ENCODE measurements at regions not wholly inside any gene's neighbourhood (a gene's known extent, or its start where the extent isn't known, plus 50 kb on each side); places are given as distances from the start of the nearest gene placed in this dataset.

GRCh38 chr2:14148216-14148615 lies 484.3 kb upstream of the LRATD1 start:
- no peak for DNase-seq (ENCODE audit: low read depth in 1 of 2, low spot score in 1 of 2)
- no peak for TF ChIP-seq CTCF (IDR thresholded peaks at IDR 0.05; ENCODE audit: low read depth, low read length)
- H3K4me1 ChIP-seq (ENCODE audit: low read depth), result no peaks in the 10 kb centered on the region
- H3K27ac ChIP-seq, result no peak overlapping the region
- no peak overlapping the region for H3K4me3 ChIP-seq
- H3K36me3 ChIP-seq, result no peaks in the 10 kb centered on the region
- H3K9me3 ChIP-seq (ENCODE audit: low read depth), result no peaks in the 10 kb centered on the region
- H3K27me3 ChIP-seq, result no peaks in the 10 kb centered on the region

GRCh38 chr2:14157816-14158215 lies 474.7 kb upstream of the LRATD1 start:
- Histone ChIP-seq H3K9me3 (ENCODE audit: low read depth) (no peaks in the 10 kb centered on the region), H3K27ac (no peak overlapping the region), H3K36me3 (no peaks in the 10 kb centered on the region), H3K27me3 (no peaks in the 10 kb centered on the region), H3K4me3 (no peak overlapping the region), H3K4me1 (ENCODE audit: low read depth) (no peaks in the 10 kb centered on the region)
- TF ChIP-seq CTCF (IDR thresholded peaks at IDR 0.05; ENCODE audit: low read depth, low read length), result no peak
- DNase-seq (ENCODE audit: low read depth in 1 of 2, low spot score in 1 of 2), result no peak

GRCh38 chr2:14180333-14180732 lies 452.2 kb upstream of the LRATD1 start:
- TF ChIP-seq CTCF (IDR thresholded peaks at IDR 0.05; ENCODE audit: low read depth, low read length), result no peak
- no peak for DNase-seq (ENCODE audit: low read depth in 1 of 2, low spot score in 1 of 2)
- Histone ChIP-seq H3K27ac (no peak overlapping the region), H3K36me3 (no peaks in the 10 kb centered on the region), H3K9me3 (ENCODE audit: low read depth) (no peaks in the 10 kb centered on the region), H3K4me1 (ENCODE audit: low read depth) (no peaks in the 10 kb centered on the region), H3K4me3 (no peak overlapping the region), H3K27me3 (no peaks in the 10 kb centered on the region)

- DNase-seq (ENCODE audit: low read depth in 1 of 2, low spot score in 1 of 2), result no peak
- H3K27ac ChIP-seq, result no peak overlapping the region
- no peaks in the 10 kb centered on the region for H3K9me3 ChIP-seq (ENCODE audit: low read depth)
- H3K4me3 ChIP-seq, result no peak overlapping the region
- H3K36me3 ChIP-seq, result no peaks in the 10 kb centered on the region
- no peaks in the 10 kb centered on the region for H3K27me3 ChIP-seq
- H3K4me1 ChIP-seq (ENCODE audit: low read depth), result no peaks in the 10 kb centered on the region
- TF ChIP-seq CTCF (IDR thresholded peaks at IDR 0.05; ENCODE audit: low read depth, low read length), result no peak
Observed at GRCh38 chr2:14182227-14182946, 450.1 kb upstream of the LRATD1 start.

GRCh38 chr2:14185906-14186305 lies 446.6 kb upstream of the LRATD1 start:
- no peak for TF ChIP-seq CTCF (IDR thresholded peaks at IDR 0.05; ENCODE audit: low read depth, low read length)
- no peak for DNase-seq (ENCODE audit: low read depth in 1 of 2, low spot score in 1 of 2)
- Histone ChIP-seq H3K27ac (no peak overlapping the region), H3K9me3 (ENCODE audit: low read depth) (no peaks in the 10 kb centered on the region), H3K27me3 (no peaks in the 10 kb centered on the region), H3K4me1 (ENCODE audit: low read depth) (no peaks in the 10 kb centered on the region), H3K36me3 (no peaks in the 10 kb centered on the region), H3K4me3 (no peak overlapping the region)

All from cardiac muscle cell (in vitro differentiated cells and primary cell).